ENCODE measurements at regions not wholly inside any gene's neighbourhood (a gene's known extent, or its start where the extent isn't known, plus 50 kb on each side); places are given as distances from the start of the nearest gene placed in this dataset.
A peak's percentile ranks its signal among the peaks of the same experiment; 100 is the strongest.
"Not testable (repeated sequence)": the region's sequence is repeated elsewhere in the genome, so short reads cannot be mapped to it uniquely, and the experiment has no call there.

DNA sequence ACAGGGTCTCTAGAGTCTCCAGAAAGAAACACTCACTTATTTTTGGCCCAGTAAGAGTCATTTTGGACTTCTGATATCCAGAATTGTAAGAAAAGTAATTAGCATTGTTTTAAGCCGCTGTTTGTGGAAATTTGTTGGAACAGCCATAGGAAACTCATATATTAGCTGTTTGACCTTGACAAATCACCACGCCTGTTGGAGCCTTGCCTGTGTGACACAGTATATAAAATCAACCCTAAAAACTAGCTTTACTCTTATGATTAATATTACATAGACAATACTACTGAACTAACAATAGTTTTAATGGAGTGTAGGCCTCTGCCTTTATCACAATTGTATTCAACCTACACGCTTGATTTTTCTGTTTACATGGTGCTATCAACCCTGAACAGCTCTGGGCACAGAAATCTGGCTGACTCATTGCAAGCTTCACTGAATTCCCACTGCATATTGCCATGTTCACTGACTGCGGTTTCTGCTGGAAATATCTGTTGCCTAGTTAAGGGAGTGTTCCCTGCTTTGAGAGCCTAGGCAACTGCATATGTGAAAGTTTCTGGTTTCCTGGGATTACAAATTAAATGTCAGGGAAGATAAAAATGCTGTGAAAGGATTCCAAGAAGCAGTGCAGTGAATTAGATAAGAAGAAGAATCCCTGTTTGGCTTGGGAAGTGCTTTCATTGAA is 419.5 kb upstream of the DEPDC1 start:
- 4 to 11% (median 6%) methylated on average over 4 of the region's 4 CpGs for WGBS, 3 donors
- intact Hi-C loops (cut with DNase I): no loop called here
- H3K36me3 ChIP-seq: no peaks in the 10 kb centered on the region
- H3K27me3 ChIP-seq: no peaks in the 10 kb centered on the region
- peaks cover 8% of the 10 kb centered on the region for H3K4me1 ChIP-seq (ENCODE audit: insufficient read depth)
- H3K9me3 ChIP-seq: peaks cover 0 to 3% of the 10 kb centered on the region in 2 donors
- no peak for TF ChIP-seq EP300 (IDR thresholded peaks at IDR 0.05)
- no peak for TF ChIP-seq POLR2A (IDR thresholded peaks at IDR 0.05)
- TF ChIP-seq CTCF (IDR thresholded peaks at IDR 0.05): no peak
- DNase-seq: peak in 4 of 5 donors; percentile 10 to 30 (median 19)
- H3K27ac ChIP-seq: peak overlapping the region in 1 of 2 donors; percentile 14
- H3K4me3 ChIP-seq: no peak overlapping the region

GRCh38 chr1:68917456-68917855 is 420.6 kb upstream of the DEPDC1 start:
- Histone ChIP-seq H3K27me3 (no peaks in the 10 kb centered on the region), H3K9me3 (peaks cover 0 to 3% of the 10 kb centered on the region in 2 donors), H3K4me3 (no peak overlapping the region), H3K27ac (no peak overlapping the region), H3K4me1 (ENCODE audit: insufficient read depth) (peaks cover 8% of the 10 kb centered on the region), H3K36me3 (no peaks in the 10 kb centered on the region)
- intact Hi-C loops (cut with DNase I): no loop called here
- 50 to 52% (median 51%) methylated on average over 5 of the region's 5 CpGs for WGBS, 3 donors
- no peak for DNase-seq
- TF ChIP-seq POLR2A (IDR thresholded peaks at IDR 0.05): no peak
- TF ChIP-seq EP300 (IDR thresholded peaks at IDR 0.05): no peak
- no peak for TF ChIP-seq CTCF (IDR thresholded peaks at IDR 0.05)

- Histone ChIP-seq H3K4me3 (no peak overlapping the region), H3K36me3 (no peaks in the 10 kb centered on the region), H3K27ac (no peak overlapping the region), H3K9me3 (peaks cover 0 to 3% of the 10 kb centered on the region in 2 donors), H3K27me3 (no peaks in the 10 kb centered on the region), H3K4me1 (ENCODE audit: insufficient read depth) (peaks cover 8% of the 10 kb centered on the region)
- TF ChIP-seq POLR2A (IDR thresholded peaks at IDR 0.05) (no peak), CTCF (IDR thresholded peaks at IDR 0.05) (no peak), EP300 (IDR thresholded peaks at IDR 0.05) (no peak)
- intact Hi-C loops (cut with DNase I): no loop called here
- no peak for DNase-seq
- WGBS, 3 donors: 55 to 95% (median 93%) methylated on average over 1 of the region's 1 CpG
Measured at GRCh38 chr1:68918563-68918962, 421.7 kb upstream of the DEPDC1 start.

GRCh38 chr1:68919075-68919474 is 422.2 kb upstream of the DEPDC1 start:
- Histone ChIP-seq H3K4me3 (no peak overlapping the region), H3K4me1 (ENCODE audit: insufficient read depth) (peaks cover 8% of the 10 kb centered on the region), H3K27me3 (no peaks in the 10 kb centered on the region), H3K27ac (no peak overlapping the region), H3K9me3 (peaks cover 0 to 3% of the 10 kb centered on the region in 2 donors), H3K36me3 (no peaks in the 10 kb centered on the region)
- TF ChIP-seq CTCF (IDR thresholded peaks at IDR 0.05): no peak
- no peak for TF ChIP-seq POLR2A (IDR thresholded peaks at IDR 0.05)
- no peak for TF ChIP-seq EP300 (IDR thresholded peaks at IDR 0.05)
- intact Hi-C loops (cut with DNase I): no loop called here
- 21 to 51% (median 26%) methylated on average over 1 of the region's 1 CpG for WGBS, 3 donors
- no peak for DNase-seq

- WGBS, 3 donors: 92 to 95% (median 94%) methylated on average over 29 to 30 of the region's 30 CpGs
- H3K36me3 ChIP-seq; H3K27ac ChIP-seq; H3K27me3 ChIP-seq; H3K9me3 ChIP-seq; H3K4me1 ChIP-seq (ENCODE audit: insufficient read depth); DNase-seq; intact Hi-C loops (cut with DNase I); H3K4me3 ChIP-seq: not testable (repeated sequence)
Measured at GRCh38 chr1:68923475-68924088, 426.7 kb upstream of the DEPDC1 start.
